ENCODE measurements at regions not wholly inside any gene's neighbourhood (a gene's known extent, or its start where the extent isn't known, plus 50 kb on each side); places are given as distances from the start of the nearest gene placed in this dataset.

- no peak for DNase-seq (ENCODE audit: low read depth in 4 of 4, low spot score in 3 of 4)
Measured at GRCh38 chr7:1370738-1371137, 88.5 kb downstream of the MICALL2 start.

GRCh38 chr7:1372063-1372462, 87.2 kb downstream of the MICALL2 start:
- no peak for DNase-seq (ENCODE audit: low read depth in 4 of 4, low spot score in 3 of 4)

GRCh38 chr7:1372671-1373379, 86.4 kb downstream of the MICALL2 start:
- no peak for DNase-seq (ENCODE audit: low read depth in 4 of 4, low spot score in 3 of 4)

GRCh38 chr7:1377111-1377909, 82.0 kb downstream of the MICALL2 start:
- no peak for DNase-seq (ENCODE audit: low read depth in 4 of 4, low spot score in 3 of 4)

GRCh38 chr7:1378610-1379601, 80.4 kb downstream of the MICALL2 start:
- DNase-seq (ENCODE audit: low read depth in 4 of 4, low spot score in 3 of 4), result no peak

GRCh38 chr7:1380231-1380815, 78.9 kb downstream of the MICALL2 start:
- no peak for DNase-seq (ENCODE audit: low read depth in 4 of 4, low spot score in 3 of 4)

- DNase-seq (ENCODE audit: low read depth in 4 of 4, low spot score in 3 of 4), result no peak
Measured at GRCh38 chr7:1380821-1381580, 78.3 kb downstream of the MICALL2 start.

GRCh38 chr7:1382553-1383397, 76.5 kb downstream of the MICALL2 start:
- no peak for DNase-seq (ENCODE audit: low read depth in 4 of 4, low spot score in 3 of 4)

- no peak for DNase-seq (ENCODE audit: low read depth in 4 of 4, low spot score in 3 of 4)
Measured at GRCh38 chr7:1383398-1384112, 75.7 kb downstream of the MICALL2 start.

GRCh38 chr7:1384113-1384415, 75.2 kb downstream of the MICALL2 start:
- no peak for DNase-seq (ENCODE audit: low read depth in 4 of 4, low spot score in 3 of 4)

All from left renal pelvis (tissue), 4 donors.